ENCODE measurements at regions not wholly inside any gene's neighbourhood (a gene's known extent, or its start where the extent isn't known, plus 50 kb on each side); places are given as distances from the start of the nearest gene placed in this dataset.

DNA sequence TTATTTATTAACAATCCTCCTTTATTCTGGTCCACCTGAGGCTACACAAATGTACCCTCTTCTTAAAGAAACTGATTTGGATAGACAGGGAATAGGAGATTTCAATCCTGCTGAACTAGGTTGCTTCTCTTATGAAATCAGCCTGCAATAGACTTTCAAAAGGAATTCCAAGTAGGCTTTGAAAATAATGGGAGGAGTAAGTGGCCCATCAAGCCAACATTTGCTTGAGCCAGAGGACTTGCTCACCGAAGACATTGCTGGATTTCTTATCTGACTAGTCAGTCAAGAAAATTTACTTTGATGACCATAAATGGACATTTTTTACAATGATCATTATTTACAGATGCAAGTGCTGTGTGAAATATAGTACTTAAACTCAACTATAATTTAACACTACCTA lies 82.8 kb upstream of the RASSF8 start:
- ChIA-PET CTCF (ENCODE audit: unreplicated experiment) (no interaction called here), POLR2A (no interaction called here)
- no peak for DNase-seq (ENCODE audit: low spot score)
- TF ChIP-seq CTCF (conservative IDR thresholded peaks at IDR 0.05; ENCODE audit: low read length): no peak
- TF ChIP-seq EZH2phosphoT487 (IDR thresholded peaks at IDR 0.05; ENCODE audit: borderline replicate concordance, low read depth, low read length): no peak
- no peak overlapping the region for H3K27ac ChIP-seq (ENCODE audit: low read depth, low read length, poor library complexity, severe bottlenecking)
- BruUV-seq (replicated peaks): no TSS peak
- H4K20me1 ChIP-seq (ENCODE audit: insufficient read depth, low read length): no peaks in the 10 kb centered on the region
- no peaks in the 10 kb centered on the region for H3K36me3 ChIP-seq (ENCODE audit: insufficient read depth, low read length)
- no peaks in the 10 kb centered on the region for H3K9me2 ChIP-seq (ENCODE audit: insufficient read depth, low read length)
- H3K79me2 ChIP-seq (ENCODE audit: insufficient read depth, low read depth, low read length): no peaks in the 10 kb centered on the region
- no peak overlapping the region for H3K4me3 ChIP-seq (ENCODE audit: low read depth, low read length, poor library complexity, severe bottlenecking)
- H3K9me3 ChIP-seq (ENCODE audit: low read length): no peaks in the 10 kb centered on the region
- no peak overlapping the region for H3K4me2 ChIP-seq (ENCODE audit: low read length)
- no peaks in the 10 kb centered on the region for H3K4me1 ChIP-seq (ENCODE audit: insufficient read depth, low read length, poor library complexity, severe bottlenecking)
- intact Hi-C loops (cut with micrococcal nuclease; ENCODE audit: unreplicated experiment): loop anchor here (10.0 kb wide), 1 partner anchor 709 kb away; no protein-coding TSS in a partner anchor
- H2AFZ ChIP-seq (ENCODE audit: low read length): no peak overlapping the region

- no peak for TF ChIP-seq CTCF (conservative IDR thresholded peaks at IDR 0.05; ENCODE audit: low read length)
- TF ChIP-seq EZH2phosphoT487 (IDR thresholded peaks at IDR 0.05; ENCODE audit: borderline replicate concordance, low read depth, low read length): no peak
These were observed 82.0 kb upstream of the RASSF8 start for GRCh38 chr12:25876383-25877045.

DNA sequence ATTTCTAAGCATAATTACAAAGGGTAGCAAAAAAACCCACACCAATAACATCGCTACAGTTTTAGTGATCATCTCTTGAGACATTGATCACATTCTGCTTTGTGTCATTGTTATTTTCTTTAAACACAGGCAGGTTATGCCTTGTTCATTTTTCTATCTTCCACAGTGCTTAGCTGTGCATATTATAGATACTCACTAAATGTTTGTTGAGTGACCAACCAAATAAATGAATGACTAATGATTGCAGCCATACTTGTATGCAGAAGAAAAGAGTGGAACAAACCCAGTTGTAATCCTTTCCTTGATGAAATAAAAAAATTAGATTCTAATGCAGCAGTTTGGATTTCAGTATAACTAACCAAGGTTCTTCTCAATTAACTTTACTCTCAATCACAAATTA lies 81.0 kb upstream of the RASSF8 start:
- Histone ChIP-seq H3K79me2 (ENCODE audit: insufficient read depth, low read depth, low read length) (no peaks in the 10 kb centered on the region), H3K9me3 (ENCODE audit: low read length) (no peaks in the 10 kb centered on the region), H3K9me2 (ENCODE audit: insufficient read depth, low read length) (no peaks in the 10 kb centered on the region), H4K20me1 (ENCODE audit: insufficient read depth, low read length) (no peaks in the 10 kb centered on the region), H3K27ac (ENCODE audit: low read depth, low read length, poor library complexity, severe bottlenecking) (no peak overlapping the region), H3K4me2 (ENCODE audit: low read length) (no peak overlapping the region), H3K4me3 (ENCODE audit: low read depth, low read length, poor library complexity, severe bottlenecking) (no peak overlapping the region), H3K36me3 (ENCODE audit: insufficient read depth, low read length) (no peaks in the 10 kb centered on the region), H2AFZ (ENCODE audit: low read length) (no peak overlapping the region), H3K4me1 (ENCODE audit: insufficient read depth, low read length, poor library complexity, severe bottlenecking) (no peaks in the 10 kb centered on the region)
- no TSS peak for BruUV-seq (replicated peaks)
- no peak for TF ChIP-seq EZH2phosphoT487 (IDR thresholded peaks at IDR 0.05; ENCODE audit: borderline replicate concordance, low read depth, low read length)
- TF ChIP-seq CTCF (conservative IDR thresholded peaks at IDR 0.05; ENCODE audit: low read length): no peak
- no peak for DNase-seq (ENCODE audit: low spot score)
- CTCF ChIA-PET (ENCODE audit: unreplicated experiment): no interaction called here
- POLR2A ChIA-PET: no interaction called here
- intact Hi-C loops (cut with micrococcal nuclease; ENCODE audit: unreplicated experiment): loop anchor here (10.0 kb wide), 1 partner anchor 707 kb away; no protein-coding TSS in a partner anchor

More at GRCh38 chr12:25876383-25877045, 82.0 kb upstream of the RASSF8 start:
- DNase-seq (ENCODE audit: low spot score): no peak
- no peaks in the 10 kb centered on the region for H4K20me1 ChIP-seq (ENCODE audit: insufficient read depth, low read length)
- H3K9me2 ChIP-seq (ENCODE audit: insufficient read depth, low read length): no peaks in the 10 kb centered on the region
- no peak overlapping the region for H3K4me2 ChIP-seq (ENCODE audit: low read length)
- H3K4me3 ChIP-seq (ENCODE audit: low read depth, low read length, poor library complexity, severe bottlenecking): no peak overlapping the region
- CTCF ChIA-PET (ENCODE audit: unreplicated experiment): no interaction called here
- H3K36me3 ChIP-seq (ENCODE audit: insufficient read depth, low read length): no peaks in the 10 kb centered on the region
- H3K9me3 ChIP-seq (ENCODE audit: low read length): no peaks in the 10 kb centered on the region
- POLR2A ChIA-PET: interaction anchor here (0.7 kb wide), 2 partner anchors 101 to 352 kb away, joined by 6 read pairs; no protein-coding TSS in a partner anchor
- H3K4me1 ChIP-seq (ENCODE audit: insufficient read depth, low read length, poor library complexity, severe bottlenecking): no peaks in the 10 kb centered on the region
- H3K27ac ChIP-seq (ENCODE audit: low read depth, low read length, poor library complexity, severe bottlenecking): no peak overlapping the region
- no peaks in the 10 kb centered on the region for H3K79me2 ChIP-seq (ENCODE audit: insufficient read depth, low read depth, low read length)
- H2AFZ ChIP-seq (ENCODE audit: low read length): no peak overlapping the region
- intact Hi-C loops (cut with micrococcal nuclease; ENCODE audit: unreplicated experiment): loop anchor here (10.0 kb wide), 1 partner anchor 708 kb away; no protein-coding TSS in a partner anchor
- no TSS peak for BruUV-seq (replicated peaks)
